GM19239 (cell line): ENCODE measurements at regions not wholly inside any gene's neighbourhood (a gene's known extent, or its start where the extent isn't known, plus 50 kb on each side); places are given as distances from the start of the nearest gene placed in this dataset.
A peak's percentile ranks its signal among the peaks of the same experiment; 100 is the strongest.

Experiments
- DNase-seq: peaks from one replicate; pipeline ENCODE4 v3.0.0; 2011; ENCODE audit warnings: low spot score; ENCODE audit not compliant: insufficient read length
- FAIRE-seq: peaks from 2 replicates; lab custom pipeline; 2011; peaks lifted over from hg19 to GRCh38; lab: Jason Lieb, UNC

GRCh38 chr6:163637524-163637923, 223.0 kb downstream of the QKI start:
- peak; percentile 83 for FAIRE-seq
- no peak for DNase-seq

GRCh38 chr6:163635731-163636364, 221.3 kb downstream of the QKI start:
- FAIRE-seq (no peak), DNase-seq (no peak)

GRCh38 chr6:163635315-163635714, 220.8 kb downstream of the QKI start:
- DNase-seq (no peak), FAIRE-seq (no peak)

- FAIRE-seq (no peak), DNase-seq (no peak)
These were observed 220.0 kb downstream of the QKI start for GRCh38 chr6:163634211-163635171.

DNA sequence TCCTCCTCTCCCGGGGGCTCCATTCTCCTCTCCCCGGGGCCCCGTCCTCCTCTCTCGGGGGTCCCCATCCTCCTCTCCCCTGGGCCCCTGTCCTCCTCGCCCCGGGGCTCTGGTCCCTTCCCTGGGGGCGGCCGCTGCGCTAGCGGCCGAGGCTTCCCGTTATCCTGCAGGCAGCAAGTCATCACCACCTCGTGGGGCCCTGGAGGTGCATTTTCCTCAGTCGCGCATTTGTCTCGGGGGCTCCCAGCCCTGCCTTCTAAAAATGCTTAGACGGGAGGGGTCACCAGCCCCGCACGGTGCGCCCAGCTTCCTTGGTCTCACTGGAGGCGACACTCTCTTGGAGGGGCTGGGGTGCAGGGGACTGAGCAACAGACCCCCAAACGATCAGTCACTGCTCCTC, 216.5 kb downstream of the QKI start:
- DNase-seq (no peak), FAIRE-seq (no peak)

DNA sequence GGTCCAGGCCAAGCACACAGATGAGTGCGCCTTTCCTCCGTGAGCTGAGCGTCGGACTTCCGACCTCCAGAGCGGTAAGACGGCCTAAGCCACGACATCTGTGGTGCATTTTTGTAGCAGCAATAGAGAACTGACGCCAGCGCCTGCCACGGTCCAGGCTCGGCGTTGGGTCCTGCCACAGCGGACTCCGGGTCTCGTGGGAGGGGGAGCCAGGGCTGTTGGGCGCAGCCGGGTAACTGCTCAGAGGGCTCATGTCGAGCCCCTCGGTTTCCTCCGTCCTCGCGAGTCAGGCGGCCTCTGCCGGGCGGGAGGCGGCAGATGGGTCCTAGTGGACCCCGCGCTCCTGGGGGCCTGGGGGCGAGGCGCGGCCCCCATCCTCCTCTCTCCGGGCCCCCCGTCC, 216.1 kb downstream of the QKI start:
- DNase-seq: no peak
- FAIRE-seq: no peak

DNA sequence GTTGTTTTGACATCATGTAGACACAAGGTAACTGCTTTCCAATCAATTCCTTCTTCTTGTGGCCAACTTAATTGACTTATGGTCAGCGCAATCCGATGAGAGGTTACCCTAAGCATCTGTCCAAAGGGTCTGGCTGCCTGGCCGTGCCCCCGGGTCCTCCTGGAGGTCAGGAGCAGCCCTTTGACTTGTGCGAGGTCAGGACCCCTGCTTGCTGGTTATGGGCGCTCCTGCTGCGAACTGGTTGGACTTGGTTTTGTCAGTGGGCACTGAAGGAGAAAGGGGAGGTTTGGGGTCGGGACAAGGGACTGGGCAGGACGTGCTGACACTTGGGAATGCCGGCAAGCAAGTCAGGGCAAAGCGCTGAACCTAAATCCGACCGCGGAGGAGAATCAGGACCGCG, 215.6 kb downstream of the QKI start:
- DNase-seq (no peak), FAIRE-seq (no peak)
